K562 (cell line): ENCODE measurements at regions not wholly inside any gene's neighbourhood (a gene's known extent, or its start where the extent isn't known, plus 50 kb on each side); places are given as distances from the start of the nearest gene placed in this dataset.

Source experiments
- ATAC-seq: fragments of 200-7000 bp; cut with Tn5 transposase; 3 replicates; pipeline ENCODE4 v1.9.1; 2020; ENCODE audit warnings: moderate library complexity
- BruUV-seq: library from RNA; stranded (reverse); fragments of 400-500 nt; replicated peaks from 2 replicates; lab custom pipeline; 2021; lab: Mats Ljungman, UMichigan
- CTCF ChIA-PET: fragments of 300-600 bp; formaldehyde crosslinking; extraction: SDS; loops from one replicate; lab custom pipeline; 2021; ENCODE audit warnings: low intra/inter-chr PET ratio; lab: Yijun Ruan, JAX
- POLR2A ChIA-PET: fragments of 300-600, 350-650 bp; sonication (Branson Sonifier 250); formaldehyde crosslinking; extraction: SDS; loops from one replicate; lab custom pipeline; 2021; ENCODE audit warnings: antibody characterized with exemption, inconsistent platforms; lab: Yijun Ruan, JAX
- DNase-seq, 4 experiments: peaks; one replicate each; pipeline versions ENCODE4 v3.0.0 to v3.0.0-alpha.2; 2011 to 2018; ENCODE audit warnings: low spot score in 3 of 4, mixed read lengths in 3 of 4; ENCODE audit errors: extremely low read depth in 1 of 4
- FAIRE-seq: peaks from 2 replicates; lab custom pipeline; 2011; peaks lifted over from hg19 to GRCh38; lab: Jason Lieb, UNC
- H2AFZ ChIP-seq: 2 replicates; pipeline ENCODE4 v1.6.0; 2011; ENCODE audit warnings: low read depth, low read length, control low read depth, inconsistent platforms
- H3K27ac ChIP-seq: fragments of 200-600 bp; 3 replicates; pipeline ENCODE4 v1.8.0; 2011; ENCODE audit warnings: low read depth, mild to moderate bottlenecking, control low read depth, inconsistent platforms, low read length, moderate library complexity, mixed read lengths; ENCODE audit errors: extremely low read depth
- H3K27me3 ChIP-seq, 2 experiments: fragments of 300-600 bp in 1 of 2; 2 replicates in 1 of 2; 3 replicates in 1 of 2; pipeline versions ENCODE4 v1.6.0 to v1.8.0; 2011; ENCODE audit warnings: inconsistent platforms in 2 of 2, low read length in 2 of 2, mild to moderate bottlenecking in 1 of 2, mixed read lengths in 1 of 2, moderate library complexity in 1 of 2; ENCODE audit not compliant: control insufficient read depth in 2 of 2, insufficient read depth in 2 of 2
- H3K36me3 ChIP-seq: fragments of 300-600 bp; 3 replicates; pipeline ENCODE4 v1.8.0; 2011; ENCODE audit warnings: mild to moderate bottlenecking, low read length, inconsistent platforms; ENCODE audit not compliant: control insufficient read depth, insufficient read depth
- H3K4me1 ChIP-seq, 2 experiments: fragments of 200-600 bp in 1 of 2; replicated peaks in 1 of 2; 2 replicates in 1 of 2; 3 replicates in 1 of 2; pipeline versions ENCODE4 v1.5.1 to v1.8.0; 2011; ENCODE audit warnings: inconsistent platforms in 2 of 2, low read length in 2 of 2, mild to moderate bottlenecking in 1 of 2, mixed read lengths in 1 of 2, moderate library complexity in 1 of 2; ENCODE audit not compliant: control insufficient read depth in 2 of 2, insufficient read depth in 2 of 2
- H3K4me2 ChIP-seq: 2 replicates; pipeline ENCODE4 v1.6.1; 2011; ENCODE audit warnings: low read length, control low read depth, inconsistent platforms, mixed read lengths; ENCODE audit not compliant: insufficient read depth
- H3K4me3 ChIP-seq: fragments of 200-600 bp; sonication (generic), shearing (Covaris generic); 2 replicates; pipeline ENCODE4 v1.5.1; 2016; ENCODE audit warnings: control low read depth, inconsistent platforms
- H3K79me2 ChIP-seq: fragments of 200-600 bp; 3 replicates; pipeline ENCODE4 v1.8.0; 2011; ENCODE audit warnings: low read length, inconsistent platforms; ENCODE audit not compliant: control insufficient read depth, insufficient read depth
- H3K9ac ChIP-seq, 2 experiments: 2 replicates each; pipeline versions ENCODE4 v1.6.0 to v1.6.1; 2011; ENCODE audit warnings: low read depth in 2 of 2, low read length in 2 of 2, control low read depth in 1 of 2, inconsistent platforms in 1 of 2, mild to moderate bottlenecking in 1 of 2, mixed read lengths in 1 of 2; ENCODE audit not compliant: insufficient read depth in 1 of 2
- H3K9me1 ChIP-seq: one replicate; pipeline ENCODE4 v1.6.0; 2011; ENCODE audit warnings: inconsistent platforms, mild to moderate bottlenecking, low read length, moderate library complexity; ENCODE audit not compliant: control insufficient read depth, insufficient read depth
- H3K9me3 ChIP-seq: replicated peaks from 2 replicates; pipeline ENCODE4 v1.5.1; 2011; ENCODE audit warnings: low read depth, low read length, inconsistent platforms; ENCODE audit not compliant: control insufficient read depth, insufficient read depth
- H4K20me1 ChIP-seq: replicated peaks from 2 replicates; pipeline ENCODE4 v1.6.1; 2011; ENCODE audit warnings: low read length, inconsistent platforms, mixed read lengths; ENCODE audit not compliant: control insufficient read depth, insufficient read depth
- EGR1 ChIP-seq: fragments of 450-650 bp; conservative IDR thresholded peaks from 2 replicates; pipeline ENCODE4 v1.6.1; 2017; ENCODE audit warnings: mild to moderate bottlenecking
- ESRRA ChIP-seq: fragments of 450-650 bp; IDR thresholded peaks from 2 replicates; pipeline ENCODE4 v1.6.1; 2014; ENCODE audit warnings: low read depth, mild to moderate bottlenecking, moderate library complexity, borderline replicate concordance
- EWSR1 ChIP-seq: fragments of 450-650 bp; IDR thresholded peaks from 2 replicates; pipeline ENCODE4 v1.6.1; 2018; ENCODE audit warnings: borderline replicate concordance, mild to moderate bottlenecking, low read depth, moderate library complexity; ENCODE audit not compliant: partially characterized antibody
- ILF3 ChIP-seq: fragments of 450-650 bp; IDR thresholded peaks from 2 replicates; pipeline ENCODE4 v1.6.1; 2018; ENCODE audit warnings: antibody characterized with exemption, mild to moderate bottlenecking, moderate library complexity, borderline replicate concordance
- MXI1 ChIP-seq: IDR thresholded peaks from 2 replicates; pipeline ENCODE4 v1.6.1; 2011; ENCODE audit warnings: low read depth, mild to moderate bottlenecking, improper control_type of control experiment, low read length
- POLR2AphosphoS5 ChIP-seq: IDR thresholded peaks from 2 replicates; pipeline ENCODE4 v1.6.1; 2011; ENCODE audit warnings: mild to moderate bottlenecking, low read depth, low read length, moderate library complexity; ENCODE audit not compliant: control insufficient read depth, insufficient read depth
- SMC3 ChIP-seq: conservative IDR thresholded peaks from 2 replicates; pipeline ENCODE4 v1.6.1; 2011; ENCODE audit warnings: low read depth, low read length, improper control_type of control experiment; ENCODE audit not compliant: insufficient read depth
- ZNF316 ChIP-seq: fragments of 450-650 bp; IDR thresholded peaks from 2 replicates; pipeline ENCODE4 v1.6.1; 2016
- WGBS: fragments of 100-300 bp; shearing (Covaris generic); methylation state at CpG from one replicate; pipeline ENCODE4 v1.1.6; 2016; ENCODE audit warnings: low coverage, mixed read lengths; ENCODE audit not compliant: insufficient coverage; ENCODE audit errors: missing lambda C conversion rate; 5-methylcytosine and 5-hydroxymethylcytosine counted together
- in situ Hi-C: fragments of 300-500 bp; cut with MboI; formaldehyde crosslinking; loops from 4 replicates; pipeline ENCODE4 v1.15.0; 2018; ENCODE audit warnings: inconsistent platforms, mixed read lengths
- intact Hi-C: fragments of 100-400 bp; cut with micrococcal nuclease; formaldehyde crosslinking; loops from 2 replicates; pipeline ENCODE4 v1.14.2; 2022
- TF ChIP-seq, protein P1 (sequence below): fragments of 200-800 bp; sonication (Bioruptor generic); IDR thresholded peaks from 2 replicates; pipeline ENCODE4 v1.6.1; 2017; ENCODE audit warnings: missing genetic modification characterization, missing compliant biosample characterization
- TF ChIP-seq, protein P2 (sequence below), 2 experiments: fragments of 450-650 bp in 1 of 2; IDR thresholded peaks; 2 replicates each; pipeline ENCODE4 v1.6.1; 2011 to 2017; ENCODE audit warnings: low read depth in 2 of 2, antibody characterized with exemption in 1 of 2, borderline replicate concordance in 1 of 2, low read length in 1 of 2, mild to moderate bottlenecking in 1 of 2, mixed read lengths in 1 of 2; ENCODE audit not compliant: control insufficient read depth in 1 of 2
- TF ChIP-seq, protein P3 (sequence below): fragments of 450-650 bp; formaldehyde crosslinking; IDR thresholded peaks from 2 replicates; pipeline ENCODE4 v1.4.0; 2020; ENCODE audit warnings: mild to moderate bottlenecking, moderate library complexity
- TF ChIP-seq, protein P4 (sequence below): sonication (generic); formaldehyde crosslinking; IDR thresholded peaks from 2 replicates; pipeline ENCODE4 v1.8.0; 2022; ENCODE audit warnings: mild to moderate bottlenecking, missing genetic modification reagents

DNA sequence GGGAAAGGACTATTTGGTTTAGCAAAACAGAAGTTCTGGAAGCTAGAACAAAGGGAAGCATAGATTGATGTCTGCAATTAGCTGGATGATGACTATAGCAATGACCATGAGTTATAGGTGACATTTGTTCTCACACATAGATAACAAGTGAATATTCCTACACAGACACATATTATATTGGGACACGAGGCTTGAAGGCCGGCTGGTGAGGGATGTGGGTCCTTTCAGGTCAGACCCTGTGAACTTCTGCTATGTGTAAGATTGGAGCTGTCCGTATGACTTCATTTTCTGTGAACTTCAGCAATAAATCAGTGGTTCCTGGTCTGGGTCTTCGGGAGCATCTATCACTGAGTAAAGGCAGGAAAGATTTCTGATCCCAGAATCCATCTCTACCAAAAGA, 253.6 kb upstream of the CFAP20DC start:
- ChIA-PET CTCF (no interaction called here), POLR2A (no interaction called here)
- no peak overlapping the region for H2AFZ ChIP-seq
- no peaks in the 10 kb centered on the region for H3K9me1 ChIP-seq
- no peak for ATAC-seq
- TF ChIP-seq SMC3 (no peak), ILF3 (no peak), EWSR1 (no peak), POLR2AphosphoS5 (no peak), ZNF316 (no peak), EGR1 (no peak), ESRRA (no peak), MXI1 (no peak)
- TF ChIP-seq, protein P1, sequence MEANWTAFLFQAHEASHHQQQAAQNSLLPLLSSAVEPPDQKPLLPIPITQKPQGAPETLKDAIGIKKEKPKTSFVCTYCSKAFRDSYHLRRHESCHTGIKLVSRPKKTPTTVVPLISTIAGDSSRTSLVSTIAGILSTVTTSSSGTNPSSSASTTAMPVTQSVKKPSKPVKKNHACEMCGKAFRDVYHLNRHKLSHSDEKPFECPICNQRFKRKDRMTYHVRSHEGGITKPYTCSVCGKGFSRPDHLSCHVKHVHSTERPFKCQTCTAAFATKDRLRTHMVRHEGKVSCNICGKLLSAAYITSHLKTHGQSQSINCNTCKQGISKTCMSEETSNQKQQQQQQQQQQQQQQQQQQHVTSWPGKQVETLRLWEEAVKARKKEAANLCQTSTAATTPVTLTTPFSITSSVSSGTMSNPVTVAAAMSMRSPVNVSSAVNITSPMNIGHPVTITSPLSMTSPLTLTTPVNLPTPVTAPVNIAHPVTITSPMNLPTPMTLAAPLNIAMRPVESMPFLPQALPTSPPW, result no peak
- TF ChIP-seq, protein P2, sequence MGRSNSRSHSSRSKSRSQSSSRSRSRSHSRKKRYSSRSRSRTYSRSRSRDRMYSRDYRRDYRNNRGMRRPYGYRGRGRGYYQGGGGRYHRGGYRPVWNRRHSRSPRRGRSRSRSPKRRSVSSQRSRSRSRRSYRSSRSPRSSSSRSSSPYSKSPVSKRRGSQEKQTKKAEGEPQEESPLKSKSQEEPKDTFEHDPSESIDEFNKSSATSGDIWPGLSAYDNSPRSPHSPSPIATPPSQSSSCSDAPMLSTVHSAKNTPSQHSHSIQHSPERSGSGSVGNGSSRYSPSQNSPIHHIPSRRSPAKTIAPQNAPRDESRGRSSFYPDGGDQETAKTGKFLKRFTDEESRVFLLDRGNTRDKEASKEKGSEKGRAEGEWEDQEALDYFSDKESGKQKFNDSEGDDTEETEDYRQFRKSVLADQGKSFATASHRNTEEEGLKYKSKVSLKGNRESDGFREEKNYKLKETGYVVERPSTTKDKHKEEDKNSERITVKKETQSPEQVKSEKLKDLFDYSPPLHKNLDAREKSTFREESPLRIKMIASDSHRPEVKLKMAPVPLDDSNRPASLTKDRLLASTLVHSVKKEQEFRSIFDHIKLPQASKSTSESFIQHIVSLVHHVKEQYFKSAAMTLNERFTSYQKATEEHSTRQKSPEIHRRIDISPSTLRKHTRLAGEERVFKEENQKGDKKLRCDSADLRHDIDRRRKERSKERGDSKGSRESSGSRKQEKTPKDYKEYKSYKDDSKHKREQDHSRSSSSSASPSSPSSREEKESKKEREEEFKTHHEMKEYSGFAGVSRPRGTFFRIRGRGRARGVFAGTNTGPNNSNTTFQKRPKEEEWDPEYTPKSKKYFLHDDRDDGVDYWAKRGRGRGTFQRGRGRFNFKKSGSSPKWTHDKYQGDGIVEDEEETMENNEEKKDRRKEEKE (IDR thresholded peaks at IDR 0.05; ENCODE audit: borderline replicate concordance in 1 of 2, control insufficient read depth in 1 of 2, low read depth in 2 of 2, low read length in 1 of 2), result no peak
- TF ChIP-seq, protein P3, sequence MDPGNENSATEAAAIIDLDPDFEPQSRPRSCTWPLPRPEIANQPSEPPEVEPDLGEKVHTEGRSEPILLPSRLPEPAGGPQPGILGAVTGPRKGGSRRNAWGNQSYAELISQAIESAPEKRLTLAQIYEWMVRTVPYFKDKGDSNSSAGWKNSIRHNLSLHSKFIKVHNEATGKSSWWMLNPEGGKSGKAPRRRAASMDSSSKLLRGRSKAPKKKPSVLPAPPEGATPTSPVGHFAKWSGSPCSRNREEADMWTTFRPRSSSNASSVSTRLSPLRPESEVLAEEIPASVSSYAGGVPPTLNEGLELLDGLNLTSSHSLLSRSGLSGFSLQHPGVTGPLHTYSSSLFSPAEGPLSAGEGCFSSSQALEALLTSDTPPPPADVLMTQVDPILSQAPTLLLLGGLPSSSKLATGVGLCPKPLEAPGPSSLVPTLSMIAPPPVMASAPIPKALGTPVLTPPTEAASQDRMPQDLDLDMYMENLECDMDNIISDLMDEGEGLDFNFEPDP (CRISPR knock-in tag), result no peak
- TF ChIP-seq, protein P4, sequence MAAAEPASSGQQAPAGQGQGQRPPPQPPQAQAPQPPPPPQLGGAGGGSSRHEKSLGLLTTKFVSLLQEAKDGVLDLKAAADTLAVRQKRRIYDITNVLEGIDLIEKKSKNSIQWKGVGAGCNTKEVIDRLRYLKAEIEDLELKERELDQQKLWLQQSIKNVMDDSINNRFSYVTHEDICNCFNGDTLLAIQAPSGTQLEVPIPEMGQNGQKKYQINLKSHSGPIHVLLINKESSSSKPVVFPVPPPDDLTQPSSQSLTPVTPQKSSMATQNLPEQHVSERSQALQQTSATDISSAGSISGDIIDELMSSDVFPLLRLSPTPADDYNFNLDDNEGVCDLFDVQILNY (CRISPR knock-in tag), result no peak
- H3K4me3 ChIP-seq, result no peak overlapping the region
- FAIRE-seq, result no peak
- H3K27ac ChIP-seq, result no peak overlapping the region
- no TSS peak for BruUV-seq
- no peak overlapping the region for H3K4me2 ChIP-seq
- WGBS, result 2% methylated on average over 4 of the region's 4 CpGs
- H3K79me2 ChIP-seq, result no peaks in the 10 kb centered on the region
- no peak overlapping the region for H3K9ac ChIP-seq
- in situ Hi-C loops (no loop called here), intact Hi-C loops (no loop called here)
- no peaks in the 10 kb centered on the region for H3K27me3 ChIP-seq
- no peaks in the 10 kb centered on the region for H3K36me3 ChIP-seq
- no peaks in the 10 kb centered on the region for H3K9me3 ChIP-seq
- no peak for DNase-seq
- no peaks in the 10 kb centered on the region for H4K20me1 ChIP-seq
- no peaks in the 10 kb centered on the region for H3K4me1 ChIP-seq
